HG03442 (cell line): ENCODE measurements at regions not wholly inside any gene's neighbourhood (a gene's known extent, or its start where the extent isn't known, plus 50 kb on each side); places are given as distances from the start of the nearest gene placed in this dataset.
"Not testable (repeated sequence)": the region's sequence is repeated elsewhere in the genome, so short reads cannot be mapped to it uniquely, and the experiment has no call there.

Experiments used
- ATAC-seq: cut with Tn5 transposase; IDR thresholded peaks from one replicate; pipeline ENCODE4 v1.9.1; 2021; ENCODE audit warnings: mild to moderate bottlenecking, moderate library complexity; ENCODE audit not compliant: unreplicated experiment

DNA sequence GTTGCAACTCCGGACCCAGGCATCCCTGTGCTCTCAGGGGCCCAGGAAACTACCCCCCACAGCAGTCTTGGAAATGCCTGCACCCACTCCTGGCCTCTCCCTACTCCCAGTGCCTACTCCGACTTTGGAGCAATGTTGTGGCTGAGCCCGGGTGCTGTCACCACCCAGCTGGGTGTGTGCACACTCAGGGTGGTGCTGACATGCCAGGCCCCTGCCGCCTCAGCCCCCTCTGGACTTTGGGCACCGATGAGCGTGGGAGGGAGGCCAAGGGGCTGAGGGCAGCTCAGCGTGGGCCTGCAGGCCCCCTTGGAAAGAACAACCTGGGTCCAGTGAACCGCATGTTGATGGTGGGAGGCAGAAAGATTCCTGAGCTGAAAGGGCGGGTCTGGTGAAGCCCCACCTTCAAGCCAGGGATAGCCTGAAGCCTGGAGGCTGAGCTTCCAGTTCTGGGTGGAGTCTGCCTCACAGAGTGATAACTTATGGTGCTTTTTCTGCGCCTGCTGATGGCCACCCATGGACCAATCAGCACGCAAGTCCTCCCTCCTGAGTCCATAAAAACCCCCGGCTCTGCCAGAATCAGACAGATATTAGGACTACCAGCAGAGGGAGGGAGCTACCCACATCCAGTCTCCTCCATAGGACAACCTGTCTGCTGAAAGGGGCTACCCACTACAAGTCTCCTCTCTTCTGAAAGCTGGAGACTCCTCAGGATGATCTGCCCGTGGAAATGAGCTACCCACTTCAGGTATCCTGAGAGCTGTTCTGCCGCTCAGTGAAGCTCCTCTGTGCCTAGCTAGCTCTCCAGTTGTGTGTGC is 380.4 kb upstream of the SORCS1 start:
- no peak for ATAC-seq

DNA sequence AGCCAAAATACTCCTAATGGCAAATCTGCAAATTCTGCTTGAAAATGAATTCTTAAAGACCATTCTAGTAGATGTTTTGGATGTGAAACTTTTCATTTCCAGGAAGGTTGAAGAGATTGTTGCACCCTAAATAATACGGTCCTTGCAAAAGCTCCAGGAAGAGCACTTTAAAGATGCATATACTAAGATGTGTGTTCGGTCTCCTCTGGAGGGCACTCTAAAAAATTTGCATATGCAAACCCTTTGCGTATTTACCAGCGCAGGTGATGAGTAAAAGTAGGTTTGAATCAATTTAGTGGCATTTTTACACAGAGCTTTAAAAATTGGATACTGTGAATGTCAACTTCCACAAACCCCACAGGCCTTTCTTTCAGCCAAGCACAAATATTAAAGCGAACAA is 378.1 kb upstream of the SORCS1 start:
- ATAC-seq: no peak

DNA sequence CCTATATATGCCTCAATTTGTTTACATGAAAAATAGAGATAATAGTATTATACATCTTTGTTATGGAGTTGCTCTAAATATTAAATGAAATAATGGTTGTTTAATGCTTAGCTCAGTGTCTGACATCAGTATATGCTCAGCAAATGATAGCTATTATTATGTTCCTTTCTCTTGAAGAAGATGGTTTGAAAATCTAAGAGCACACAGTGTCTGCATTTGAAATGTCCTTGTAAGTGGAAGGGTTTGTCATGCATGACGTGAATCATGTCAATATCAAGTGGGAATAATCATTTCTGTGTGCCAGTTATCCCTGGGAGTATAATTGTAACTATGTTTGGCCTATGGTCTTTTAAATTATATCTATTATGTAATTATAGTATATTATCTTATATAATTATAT is 377.5 kb upstream of the SORCS1 start:
- ATAC-seq: no peak

DNA sequence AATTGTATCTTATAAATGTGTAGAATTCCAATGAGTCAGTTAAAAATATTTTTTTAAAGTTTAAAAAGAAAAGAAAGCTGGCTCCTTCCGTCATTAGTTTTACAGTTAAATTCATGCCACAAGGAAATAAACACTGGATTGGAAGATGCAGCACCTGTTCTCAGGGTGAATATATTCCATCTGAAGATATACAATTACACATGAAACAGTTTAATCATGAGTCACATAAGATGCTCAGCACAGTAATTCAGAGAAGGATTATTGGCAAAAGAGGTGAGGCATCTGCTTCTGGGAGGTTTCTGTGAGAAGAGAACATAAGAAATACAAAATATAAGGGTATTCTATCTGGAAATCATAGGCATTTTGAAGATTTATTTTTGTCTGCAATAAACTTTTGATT is 376.5 kb upstream of the SORCS1 start:
- no peak for ATAC-seq

DNA sequence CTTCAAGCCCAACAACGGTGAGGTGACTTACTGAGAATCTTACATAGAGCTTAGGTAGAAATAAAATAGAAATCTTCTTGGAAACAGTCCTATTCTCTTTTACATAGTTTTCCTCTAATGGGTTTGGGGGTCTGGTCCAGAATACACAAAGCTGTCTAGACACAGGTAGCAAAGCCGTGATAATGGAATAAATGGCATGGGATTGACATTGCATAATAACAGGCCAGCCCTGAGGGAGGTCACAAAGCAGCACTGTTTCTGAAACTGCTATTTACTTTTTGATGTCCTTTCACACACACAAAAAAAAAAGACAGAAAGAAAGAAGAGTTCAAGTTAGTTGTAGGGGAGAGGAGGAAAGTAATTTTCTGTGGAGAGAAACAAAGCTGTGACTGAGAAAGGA is 364.8 kb upstream of the SORCS1 start:
- no peak for ATAC-seq

DNA sequence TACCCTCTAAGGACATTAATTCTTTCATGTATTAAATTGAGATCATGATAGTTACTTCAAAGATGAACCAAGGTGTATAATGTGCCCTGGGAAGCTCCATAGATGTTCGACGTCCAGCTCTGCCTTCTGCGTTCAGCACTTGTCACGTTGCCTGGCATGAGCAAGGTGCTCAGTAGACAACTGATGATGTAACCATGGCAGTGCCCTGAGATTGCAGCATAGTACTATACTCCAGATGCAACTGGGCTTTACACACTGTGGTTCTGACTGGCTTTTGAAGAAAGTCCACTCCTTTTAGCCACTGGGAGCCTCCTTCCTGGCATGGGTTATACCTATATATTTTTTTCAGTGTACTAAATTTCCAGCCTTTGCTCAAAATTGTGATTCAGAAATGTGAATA is 355.8 kb upstream of the SORCS1 start:
- ATAC-seq: no peak

DNA sequence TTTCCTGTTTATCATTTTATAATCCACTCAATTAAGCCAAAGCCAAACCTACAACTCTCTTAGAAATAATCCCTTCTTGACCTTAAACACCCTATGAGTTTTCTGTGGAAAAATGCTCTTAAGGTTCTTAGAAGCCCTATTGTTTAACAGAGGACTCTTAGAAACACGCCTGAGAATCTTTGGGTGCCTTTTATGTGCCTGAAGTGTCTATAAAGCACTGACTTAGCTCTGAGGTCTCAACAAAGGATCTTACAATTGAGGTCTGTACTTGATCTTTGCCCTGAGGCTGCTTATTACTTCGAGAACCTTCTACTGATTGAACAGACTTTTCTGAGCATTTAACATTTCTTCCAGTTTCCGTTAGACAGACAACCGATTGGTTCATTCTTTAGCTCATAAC is 353.3 kb upstream of the SORCS1 start:
- no peak for ATAC-seq

DNA sequence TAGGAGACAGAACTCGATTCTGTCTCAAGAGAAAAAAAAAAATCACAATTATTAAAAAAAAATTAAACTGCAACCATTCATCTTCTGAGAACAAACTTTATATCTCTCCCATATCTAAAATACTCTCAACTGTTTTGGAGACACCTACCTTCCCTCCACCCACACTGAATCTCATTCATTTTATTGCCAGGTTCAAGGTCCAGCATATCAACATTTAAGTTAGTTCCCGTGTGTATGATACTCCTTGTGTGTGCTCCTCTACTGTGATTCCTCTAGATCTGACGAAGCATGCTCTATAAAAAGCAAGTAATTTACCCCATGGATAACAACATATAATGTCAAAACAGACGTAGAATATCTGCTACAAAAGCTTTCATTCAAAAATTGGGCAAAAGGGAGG is 351.8 kb upstream of the SORCS1 start:
- ATAC-seq: no peak

DNA sequence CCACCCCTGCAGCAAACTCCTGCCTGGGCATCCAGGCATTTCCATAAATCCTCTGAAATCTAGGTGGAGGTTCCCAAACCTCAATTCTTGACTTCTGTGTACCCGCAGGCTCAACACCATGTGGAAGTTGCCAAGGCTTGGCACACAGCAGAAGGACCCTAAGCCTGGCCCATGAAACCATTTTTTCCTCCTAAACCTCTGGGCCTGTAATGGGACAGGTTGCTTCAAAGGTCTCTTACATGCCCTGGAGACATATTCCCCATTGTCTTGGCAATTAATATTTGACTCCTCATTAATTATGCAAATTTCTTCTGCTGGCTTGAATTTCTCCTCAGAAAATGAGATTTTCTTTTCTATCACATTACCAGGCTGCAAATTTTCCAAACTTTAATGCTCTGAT is 339.5 kb upstream of the SORCS1 start:
- ATAC-seq: not testable (repeated sequence)

DNA sequence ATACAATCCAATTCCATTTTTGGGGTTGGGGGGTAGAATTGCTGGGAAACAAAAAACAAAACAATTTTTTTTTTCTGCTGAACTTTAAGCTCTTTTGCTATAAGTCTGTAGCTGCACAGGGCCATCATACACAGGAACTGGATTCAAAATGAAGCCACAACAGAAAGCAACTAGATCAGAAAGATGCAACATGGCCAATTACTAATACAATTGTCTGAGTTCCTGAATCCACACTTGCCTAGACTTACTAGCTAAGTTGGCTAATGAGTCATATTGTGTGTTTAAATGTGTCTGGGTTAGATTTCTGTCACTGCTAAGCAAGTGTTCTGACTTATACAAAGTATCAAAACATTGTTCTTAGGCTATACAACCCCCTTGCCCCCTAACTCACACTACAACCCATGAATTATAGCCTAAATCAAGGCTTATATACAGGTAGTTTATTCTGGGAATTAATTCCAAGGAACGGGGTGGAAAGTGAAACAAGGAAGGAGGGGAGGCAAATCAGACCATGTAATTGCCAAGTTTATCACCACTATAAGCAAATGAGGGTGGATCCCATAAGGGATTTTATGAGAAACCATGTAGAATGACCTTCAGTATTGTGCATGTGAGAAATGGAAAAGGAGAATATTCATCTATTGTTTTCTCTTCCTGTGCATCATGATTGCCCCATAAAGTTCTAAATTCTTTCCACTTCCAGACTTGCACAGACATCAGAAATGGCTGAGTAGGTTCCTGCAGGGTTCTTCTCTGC is 337.9 kb upstream of the SORCS1 start:
- ATAC-seq: no peak

DNA sequence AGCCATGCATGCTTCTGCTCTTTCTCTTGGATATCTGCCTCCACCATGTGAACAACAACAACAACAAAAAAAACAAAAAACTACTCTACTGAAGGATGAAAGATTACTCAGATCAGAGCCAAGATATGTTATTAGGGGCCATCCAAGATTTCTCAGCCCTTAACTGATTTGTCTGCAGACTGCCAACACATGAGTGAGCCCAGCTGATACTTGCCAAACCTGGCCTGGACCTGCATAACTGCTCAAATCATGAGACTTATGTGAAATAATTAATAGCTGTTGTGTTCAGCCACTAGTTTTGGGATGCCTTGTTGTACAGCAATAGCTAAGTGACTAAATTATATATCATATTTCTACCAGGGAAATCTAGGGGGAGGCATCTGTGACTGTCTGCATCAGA is 334.5 kb upstream of the SORCS1 start:
- no peak for ATAC-seq

DNA sequence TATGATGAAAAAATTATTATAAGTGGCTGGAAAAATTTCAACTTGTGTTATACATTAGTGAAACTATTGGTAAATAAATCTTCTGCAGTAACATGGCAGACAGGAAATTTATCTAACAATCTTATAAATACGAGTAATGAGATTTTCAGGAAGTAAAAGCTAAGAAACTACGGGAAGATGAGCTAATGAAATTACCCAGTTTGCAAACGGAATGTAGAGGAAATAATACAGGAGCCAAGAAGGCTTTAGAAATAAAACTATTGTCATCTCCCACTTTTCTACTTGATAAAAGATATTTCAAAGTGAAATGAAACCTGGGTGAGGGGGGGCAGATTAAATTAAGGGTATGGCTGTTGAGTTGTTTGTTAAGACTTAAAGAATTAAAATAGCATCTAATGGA is 332.5 kb upstream of the SORCS1 start:
- ATAC-seq: no peak

DNA sequence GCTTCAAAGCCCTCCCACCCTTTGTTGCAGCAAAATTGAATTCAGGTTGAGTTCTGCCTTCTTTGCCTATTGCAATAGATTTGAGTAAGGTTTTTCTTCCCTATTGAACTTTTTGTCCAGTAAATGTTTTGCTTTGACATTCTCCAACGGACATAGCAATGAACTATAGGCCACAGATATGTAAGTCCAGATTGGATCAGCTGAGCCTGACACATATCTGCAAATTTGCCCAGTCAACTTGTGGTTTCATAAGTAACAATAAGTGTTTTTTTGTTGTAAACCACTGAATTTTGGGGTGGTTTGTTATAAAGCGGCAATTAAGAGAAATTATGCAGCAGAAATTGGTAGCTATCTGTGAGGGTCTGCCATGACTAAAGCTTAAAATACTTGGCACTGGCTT is 332.1 kb upstream of the SORCS1 start:
- no peak for ATAC-seq

DNA sequence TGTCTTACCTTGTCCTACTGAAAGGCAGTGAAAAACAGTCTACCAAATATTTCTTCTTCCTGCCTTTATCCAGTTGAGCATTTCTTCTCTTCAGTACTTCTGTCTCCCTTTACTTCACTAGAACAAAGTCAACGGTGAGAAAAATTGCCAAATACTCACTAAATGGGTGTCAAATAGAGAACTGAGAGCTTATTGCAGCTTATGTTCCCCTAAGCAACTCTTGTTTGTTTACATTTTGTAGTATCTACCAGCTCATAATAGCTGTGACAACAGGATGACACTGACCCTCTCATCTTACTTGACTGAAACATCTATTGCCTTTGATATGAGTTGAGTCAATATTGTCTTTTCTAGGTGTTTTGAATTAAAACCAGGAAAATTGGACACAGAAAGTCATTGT is 327.9 kb upstream of the SORCS1 start:
- no peak for ATAC-seq

DNA sequence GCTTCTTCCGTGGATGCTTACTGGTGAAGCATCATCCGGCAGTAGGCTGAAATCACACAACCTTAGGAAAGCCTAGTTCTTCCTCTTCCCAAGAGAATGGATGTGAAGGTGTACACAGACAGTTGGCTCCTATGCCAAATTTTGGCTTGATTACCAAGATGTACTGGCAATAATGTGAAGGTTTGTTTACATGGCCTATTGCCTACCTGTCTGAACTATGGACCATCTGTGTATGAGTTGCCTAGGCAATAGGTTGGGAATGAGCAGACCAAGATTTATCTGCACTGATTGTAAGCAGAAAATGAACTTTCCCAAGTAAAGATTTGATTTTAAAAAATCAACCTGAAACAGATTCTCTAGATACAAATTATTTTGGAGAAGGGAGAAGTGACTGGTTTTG is 325.9 kb upstream of the SORCS1 start:
- no peak for ATAC-seq

DNA sequence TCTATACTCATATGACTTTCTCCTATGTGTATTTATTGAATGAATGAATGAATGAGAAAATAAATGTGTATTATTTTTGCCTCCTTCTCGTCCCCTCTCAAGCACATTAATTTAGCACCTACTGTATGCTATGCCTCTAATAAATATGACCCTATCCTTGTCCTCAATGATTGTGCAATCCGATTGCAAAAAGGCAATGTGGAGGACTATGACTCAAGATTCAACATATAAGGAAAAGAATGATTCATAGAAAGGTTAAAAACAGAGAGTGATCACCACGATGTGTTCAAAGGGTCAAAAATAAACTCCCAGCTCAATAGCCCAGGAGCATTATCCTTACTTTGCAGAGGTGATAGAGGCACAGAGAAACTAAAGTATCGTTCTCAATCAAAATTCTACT is 322.8 kb upstream of the SORCS1 start:
- no peak for ATAC-seq

DNA sequence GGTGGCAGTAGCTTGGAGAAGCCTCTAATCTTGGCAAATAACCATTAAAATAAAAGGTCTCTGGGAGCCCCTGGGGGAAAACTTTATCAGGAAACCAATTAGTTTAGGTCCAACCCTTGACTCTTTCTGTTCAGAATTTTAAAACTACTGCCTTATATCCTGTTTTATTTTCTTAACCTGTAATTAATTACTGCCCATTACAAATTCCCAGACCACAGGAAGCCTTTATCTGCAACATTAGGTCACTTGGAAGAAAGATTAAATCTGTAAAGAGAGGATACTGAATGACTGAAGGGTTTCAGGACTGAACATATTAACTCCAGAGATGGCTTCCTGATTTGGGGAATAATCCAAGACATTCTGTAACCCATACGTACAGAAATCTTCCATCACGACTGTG is 320.5 kb upstream of the SORCS1 start:
- no peak for ATAC-seq

DNA sequence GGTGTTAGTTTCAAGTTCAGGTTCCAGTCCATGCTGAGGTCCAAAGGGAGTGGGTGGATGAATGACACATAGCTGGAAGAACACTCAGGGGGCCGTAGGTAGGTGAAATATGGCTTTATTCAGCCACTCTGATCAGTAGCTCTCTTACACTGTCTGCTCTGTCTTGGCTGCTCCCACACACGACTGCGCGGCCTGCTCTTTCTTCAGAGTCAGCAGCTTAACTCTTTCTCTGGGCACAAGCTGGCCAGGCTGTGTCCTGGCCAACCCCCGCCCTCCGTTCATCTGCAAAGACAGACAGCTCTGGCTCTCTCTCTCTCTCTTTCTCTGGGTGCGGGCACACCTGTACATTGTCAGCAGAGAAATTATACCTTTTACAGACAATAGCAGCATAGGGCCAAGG is 317.4 kb upstream of the SORCS1 start:
- ATAC-seq: no peak

DNA sequence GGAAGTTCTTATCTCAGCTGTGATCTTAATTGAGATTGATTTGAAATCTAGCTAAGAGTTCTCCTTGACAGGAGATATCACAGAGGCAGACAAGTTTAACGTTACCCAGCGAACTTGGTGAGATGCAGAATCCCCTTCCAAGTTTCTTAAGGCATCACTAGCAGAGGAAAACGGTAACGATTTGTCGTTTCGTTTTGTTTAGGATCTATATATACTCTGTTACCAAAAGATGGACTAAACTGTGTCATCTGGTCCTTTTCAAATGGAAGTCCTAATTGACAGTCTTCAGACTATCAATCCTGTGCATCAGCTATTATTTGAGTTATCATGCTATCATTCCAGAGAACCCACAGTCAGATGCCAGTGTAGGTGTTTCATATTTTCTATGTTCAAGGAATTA is 316.7 kb upstream of the SORCS1 start:
- ATAC-seq: no peak

DNA sequence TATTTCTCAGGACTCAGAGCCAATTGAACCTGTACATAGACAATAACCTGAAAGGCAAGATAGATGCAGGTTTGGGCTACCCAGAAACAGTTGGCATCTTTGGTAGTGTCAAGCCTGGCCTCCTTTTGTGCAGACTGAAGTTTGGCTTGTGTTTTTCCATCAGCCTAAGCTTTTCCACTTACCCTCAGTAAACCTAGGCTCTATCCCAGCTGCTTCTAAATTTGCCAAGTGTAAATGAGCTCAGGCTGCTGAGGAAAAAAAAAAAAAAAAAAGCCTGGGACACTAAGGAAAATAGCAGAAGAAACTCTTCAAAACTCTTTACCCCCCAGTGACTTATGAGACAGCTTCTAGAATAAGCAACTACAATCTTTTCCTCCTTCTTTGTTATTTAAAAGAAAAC is 316.3 kb upstream of the SORCS1 start:
- ATAC-seq: no peak

DNA sequence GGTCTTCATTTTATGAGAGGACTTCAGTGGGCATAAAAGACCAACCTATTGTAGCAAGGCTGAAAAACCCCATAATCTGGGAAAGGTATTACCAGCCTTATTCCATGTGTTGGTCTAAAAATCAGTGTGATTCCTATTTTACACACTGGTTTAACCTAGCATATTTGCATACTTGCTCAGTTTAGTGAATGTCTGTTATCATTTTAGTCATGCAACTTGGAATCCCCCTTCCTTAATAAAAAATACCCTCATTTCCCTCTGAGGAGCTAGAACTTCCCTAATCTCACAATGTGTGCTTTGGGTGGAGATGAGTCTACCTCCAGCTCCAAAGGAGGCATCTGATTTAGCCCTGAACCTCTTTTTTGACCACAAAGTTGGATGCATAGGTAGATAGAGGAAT is 312.8 kb upstream of the SORCS1 start:
- no peak for ATAC-seq

DNA sequence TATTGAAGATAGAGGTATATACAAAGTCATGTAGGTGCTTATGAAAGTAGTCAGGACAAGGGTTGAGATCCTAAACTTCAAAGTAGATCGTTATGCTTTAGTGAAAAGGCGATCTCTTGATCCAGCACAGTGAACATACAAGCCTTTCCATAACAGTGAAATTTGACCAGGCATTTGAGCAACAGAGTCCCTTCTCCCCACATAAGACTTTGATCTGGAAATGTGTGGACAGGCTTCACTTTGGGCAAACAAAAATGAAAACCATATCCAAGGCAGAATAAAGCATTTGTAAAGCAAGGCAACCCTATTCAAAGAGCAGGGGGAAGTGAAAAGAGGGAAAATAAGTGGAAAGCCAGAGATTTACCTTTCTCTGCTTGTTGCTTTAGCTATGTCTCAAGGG is 311.9 kb upstream of the SORCS1 start:
- no peak for ATAC-seq

DNA sequence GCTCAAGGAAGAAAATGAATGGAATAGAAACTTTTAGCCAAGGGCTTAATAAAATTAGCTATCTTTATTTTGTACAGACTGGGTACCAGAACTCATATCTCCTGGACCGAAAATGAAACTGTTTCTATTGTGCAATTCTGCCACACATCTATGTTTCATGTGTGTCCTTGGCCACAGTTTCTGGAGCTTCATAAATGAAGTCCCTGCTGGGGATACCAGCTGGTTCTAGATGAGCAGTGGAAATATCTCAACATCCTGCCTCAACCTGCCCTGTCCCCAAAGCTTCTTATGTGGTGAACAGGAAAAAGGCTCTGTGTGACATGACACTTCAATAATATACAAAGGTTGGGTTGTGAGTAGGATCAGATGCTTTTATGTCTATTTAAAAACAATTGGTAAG is 310.1 kb upstream of the SORCS1 start:
- ATAC-seq: no peak
